Activated T-cell treated with anti-CD3 and anti-CD28 coated beads, Interleukin-2, amount 50 U/mL, for 72 hours (primary cell): ENCODE measurements at regions not wholly inside any gene's neighbourhood (a gene's known extent, or its start where the extent isn't known, plus 50 kb on each side); places are given as distances from the start of the nearest gene placed in this dataset.

Source experiments
- ATAC-seq, 2 donors: fragments of 150-1000 bp; cut with Tn5 transposase; replicated peaks in 1 of 2; 2 replicates each; pipeline ENCODE4 v1.10.0; 2021; ENCODE audit warnings: moderate library complexity in 2 of 2, mild to moderate bottlenecking in 1 of 2
- DNase-seq, 2 donors: peaks; one replicate each; pipeline ENCODE4 v3.0.0; 2021 to 2022; ENCODE audit warnings: mixed read lengths in 1 of 2
- H3K27ac Mint-ChIP-seq: one replicate; pipeline ENCODE4 v1.8.0; 2022; ENCODE audit warnings: mild to moderate bottlenecking, moderate library complexity, mixed read lengths
- H3K27me3 Mint-ChIP-seq: one replicate; pipeline ENCODE4 v1.8.0; 2022; ENCODE audit warnings: low read depth, mixed read lengths
- H3K36me3 Mint-ChIP-seq, 2 donors: one replicate each; pipeline ENCODE4 v1.8.0; 2022; ENCODE audit warnings: mixed read lengths in 2 of 2, mild to moderate bottlenecking in 1 of 2; ENCODE audit not compliant: insufficient read depth in 2 of 2
- H3K4me1 Mint-ChIP-seq: one replicate; pipeline ENCODE4 v1.8.0; 2022; ENCODE audit warnings: low read depth, mixed read lengths
- H3K4me3 Mint-ChIP-seq, 2 donors: one replicate each; pipeline ENCODE4 v1.8.0; 2022; ENCODE audit warnings: mild to moderate bottlenecking in 2 of 2, mixed read lengths in 2 of 2, moderate library complexity in 2 of 2
- H3K9me3 Mint-ChIP-seq, 2 donors: one replicate each; pipeline ENCODE4 v1.8.0; 2022; ENCODE audit warnings: mixed read lengths in 2 of 2

DNA sequence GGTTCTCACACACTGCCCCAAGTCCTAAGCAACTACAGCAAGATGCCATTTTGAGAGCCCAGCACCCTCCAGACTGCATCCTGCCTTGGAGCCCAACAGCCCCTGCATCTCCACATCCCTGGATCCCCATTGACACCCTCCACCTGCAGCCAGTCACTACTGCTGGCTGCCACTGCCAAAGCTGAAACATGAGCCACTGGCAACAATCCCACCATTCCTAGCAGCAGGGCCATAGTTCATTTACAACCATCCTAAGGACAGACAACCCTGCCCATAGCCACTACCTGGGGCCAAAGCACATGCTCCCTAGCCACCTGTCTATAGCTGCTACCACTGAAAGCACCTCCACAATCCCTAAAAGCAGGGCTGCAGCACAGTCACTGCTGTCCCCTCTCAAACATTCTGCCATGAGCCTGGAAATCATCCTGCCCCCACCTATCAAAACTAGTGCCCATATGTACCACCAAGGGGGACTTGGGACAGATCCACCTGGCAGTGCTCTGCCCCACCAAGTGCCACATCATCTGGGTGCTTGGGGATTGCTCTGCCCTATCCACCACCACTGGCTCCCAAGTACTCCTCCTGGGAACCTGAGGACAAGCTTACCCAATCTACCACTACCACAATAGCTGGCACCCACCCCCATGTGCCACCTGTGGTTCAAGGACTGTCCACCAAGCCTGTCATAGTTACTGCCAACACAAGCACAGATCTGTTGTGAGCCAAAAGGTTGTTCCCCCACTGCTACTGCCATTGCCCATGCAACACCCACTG lies 138.8 kb upstream of the SOX6 start:
- ATAC-seq: no peak
- no peak overlapping the region for H3K27ac Mint-ChIP-seq
- H3K4me3 Mint-ChIP-seq: no peak overlapping the region
- H3K9me3 Mint-ChIP-seq: peaks cover 7 to 15% of the 10 kb centered on the region in 2 donors
- no peaks in the 10 kb centered on the region for H3K4me1 Mint-ChIP-seq
- no peak for DNase-seq
- no peaks in the 10 kb centered on the region for H3K27me3 Mint-ChIP-seq
- peaks cover 0 to 3% of the 10 kb centered on the region in 2 donors for H3K36me3 Mint-ChIP-seq

DNA sequence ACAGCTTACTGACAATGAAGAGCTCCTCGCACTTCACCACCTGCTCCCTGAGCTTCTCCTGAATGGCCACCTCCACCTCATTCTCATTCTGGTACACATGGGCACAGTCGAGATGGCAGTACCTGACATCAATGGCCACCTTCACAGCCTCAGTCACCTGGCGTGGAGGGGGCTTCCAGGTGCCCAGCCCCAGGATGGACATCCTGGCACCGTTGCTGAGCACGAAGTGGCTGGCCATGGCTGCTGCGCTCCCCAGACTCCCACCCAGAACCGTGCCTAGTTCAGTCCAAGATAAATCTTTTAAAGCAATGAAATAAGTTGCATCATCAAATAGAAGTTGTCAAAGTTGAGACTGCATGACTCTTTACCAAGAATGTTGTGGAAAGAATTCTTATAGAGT lies 128.1 kb upstream of the SOX6 start:
- Mint-ChIP-seq H3K4me3 (no peak overlapping the region), H3K27ac (no peak overlapping the region), H3K27me3 (no peaks in the 10 kb centered on the region), H3K36me3 (no peaks in the 10 kb centered on the region), H3K4me1 (no peaks in the 10 kb centered on the region), H3K9me3 (no peaks in the 10 kb centered on the region)
- ATAC-seq (no peak), DNase-seq (no peak)

DNA sequence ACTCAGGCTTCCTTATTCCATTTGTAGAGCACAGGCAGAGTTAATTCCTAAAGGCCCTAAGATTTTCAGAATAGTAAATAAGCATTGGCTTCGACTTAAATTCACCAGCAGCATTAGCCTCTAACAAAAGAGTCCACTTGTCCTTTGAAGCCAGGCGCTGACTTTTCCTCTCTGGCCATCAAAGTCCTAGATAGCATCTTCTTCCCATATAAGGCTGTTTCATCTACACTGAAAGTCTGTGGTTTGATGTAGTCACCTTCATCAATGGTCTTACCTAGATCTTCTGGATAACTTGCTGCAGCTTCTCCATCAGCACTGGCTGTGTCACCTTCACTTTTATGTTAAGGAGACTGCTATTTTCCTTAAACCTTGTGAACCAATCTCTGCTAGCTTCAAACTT lies 118.3 kb upstream of the SOX6 start:
- H3K4me1 Mint-ChIP-seq: no peaks in the 10 kb centered on the region
- H3K9me3 Mint-ChIP-seq: no peaks in the 10 kb centered on the region
- ATAC-seq (no peak), DNase-seq (no peak)
- H3K4me3 Mint-ChIP-seq: no peak overlapping the region
- H3K27ac Mint-ChIP-seq: no peak overlapping the region
- H3K36me3 Mint-ChIP-seq: no peaks in the 10 kb centered on the region
- no peaks in the 10 kb centered on the region for H3K27me3 Mint-ChIP-seq

DNA sequence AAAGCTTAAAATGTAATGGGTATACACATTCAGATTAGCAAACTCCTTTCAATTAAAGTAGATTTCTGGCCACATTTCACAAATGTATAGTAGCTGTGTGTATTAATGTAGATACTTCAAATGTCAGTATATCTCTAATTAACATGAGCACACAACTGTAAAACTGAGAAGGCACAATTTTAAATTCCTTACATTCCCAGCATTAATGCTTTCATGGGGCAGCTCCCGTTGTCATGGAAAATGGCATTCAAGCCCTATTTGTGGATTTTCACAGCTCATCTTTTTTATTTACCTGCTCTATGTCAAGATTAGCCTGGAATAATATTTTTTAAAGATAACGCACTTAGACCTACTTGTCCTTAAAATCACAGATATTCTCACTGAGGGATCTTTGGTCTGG lies 113.6 kb upstream of the SOX6 start:
- no peaks in the 10 kb centered on the region for H3K27me3 Mint-ChIP-seq
- no peaks in the 10 kb centered on the region for H3K4me1 Mint-ChIP-seq
- no peaks in the 10 kb centered on the region for H3K36me3 Mint-ChIP-seq
- DNase-seq (no peak), ATAC-seq (no peak)
- H3K27ac Mint-ChIP-seq: no peak overlapping the region
- no peak overlapping the region for H3K4me3 Mint-ChIP-seq
- H3K9me3 Mint-ChIP-seq: peaks cover 0 to 3% of the 10 kb centered on the region in 2 donors

DNA sequence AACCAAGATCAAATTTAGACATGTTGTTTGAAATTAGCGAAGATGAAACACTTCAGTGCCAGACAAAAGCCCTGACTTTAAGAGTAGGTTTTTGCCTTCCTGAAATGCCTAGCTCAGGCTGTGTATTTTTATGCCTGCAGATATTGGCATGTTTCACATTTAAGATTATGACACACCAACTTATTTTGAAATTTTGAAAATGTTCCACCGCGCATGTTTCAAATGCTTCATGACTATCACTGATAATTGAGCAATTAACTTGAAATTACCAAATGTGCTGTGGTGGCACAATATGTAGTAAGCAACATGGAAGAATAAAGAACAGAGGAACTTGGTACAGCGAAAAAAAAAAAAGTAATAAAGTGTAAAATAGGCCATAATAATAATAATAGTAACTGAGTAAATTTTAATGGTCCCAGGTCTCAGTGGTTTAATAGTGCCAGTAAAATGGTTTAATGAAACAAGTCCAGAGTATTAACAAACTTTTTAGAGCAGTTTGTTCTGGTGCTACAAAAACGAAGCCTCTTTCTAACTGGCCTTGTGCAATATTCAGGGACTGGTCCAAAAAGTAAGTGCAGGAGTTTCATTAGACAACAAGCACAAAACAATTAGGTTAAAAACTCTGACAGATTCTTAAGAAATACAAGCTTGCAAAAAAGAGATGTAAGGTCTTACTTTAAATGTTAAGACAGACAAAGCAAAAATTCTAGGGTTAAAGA lies 112.5 kb upstream of the SOX6 start:
- DNase-seq (no peak), ATAC-seq (no peak)
- no peak overlapping the region for H3K4me3 Mint-ChIP-seq
- H3K27me3 Mint-ChIP-seq: no peaks in the 10 kb centered on the region
- H3K4me1 Mint-ChIP-seq: no peaks in the 10 kb centered on the region
- H3K36me3 Mint-ChIP-seq: no peaks in the 10 kb centered on the region
- no peak overlapping the region for H3K27ac Mint-ChIP-seq
- H3K9me3 Mint-ChIP-seq: peaks cover 0 to 3% of the 10 kb centered on the region in 2 donors

DNA sequence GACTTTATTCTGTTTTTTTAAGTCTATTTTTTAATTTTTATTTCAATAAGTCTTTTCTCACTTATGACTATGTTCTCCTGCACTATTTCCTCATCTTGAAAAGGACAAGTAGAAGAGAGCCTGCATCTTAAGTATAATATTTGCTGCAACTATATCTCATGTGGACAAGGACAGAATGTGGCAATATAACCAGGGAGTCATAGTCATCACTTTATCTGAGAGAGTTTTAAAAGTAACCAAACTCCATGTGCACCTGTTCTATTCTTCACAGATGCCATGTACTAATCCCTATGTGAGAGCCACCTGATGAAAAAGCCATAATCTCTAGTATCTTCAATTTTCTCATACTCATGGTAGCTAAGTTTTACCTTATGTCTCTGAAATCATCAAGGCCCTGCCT lies 104.2 kb upstream of the SOX6 start:
- Mint-ChIP-seq H3K9me3 (peaks cover 0 to 2% of the 10 kb centered on the region in 2 donors), H3K36me3 (no peaks in the 10 kb centered on the region), H3K27me3 (no peaks in the 10 kb centered on the region), H3K4me3 (no peak overlapping the region), H3K27ac (no peak overlapping the region), H3K4me1 (no peaks in the 10 kb centered on the region)
- ATAC-seq (no peak), DNase-seq (no peak)

DNA sequence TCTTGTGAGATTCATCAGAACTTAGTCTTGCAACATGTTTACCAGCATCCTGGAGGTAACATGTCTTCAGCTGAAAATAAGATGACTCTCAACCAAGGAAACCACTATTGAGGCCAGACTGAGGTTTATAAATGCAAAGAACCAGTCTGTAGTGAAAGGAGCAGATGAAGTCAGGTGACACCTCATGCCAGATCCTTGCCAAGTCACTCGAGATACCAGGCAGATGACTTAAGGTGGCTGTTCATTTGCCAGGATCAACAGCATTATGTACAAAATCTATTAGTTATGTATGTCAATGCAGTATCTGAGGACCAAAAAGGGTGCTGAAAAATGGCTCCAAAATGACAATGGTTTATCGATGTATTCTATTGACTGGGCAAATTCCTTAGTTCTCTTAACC lies 100.0 kb upstream of the SOX6 start:
- DNase-seq (no peak), ATAC-seq (no peak)
- Mint-ChIP-seq H3K27ac (no peak overlapping the region), H3K4me1 (no peaks in the 10 kb centered on the region), H3K27me3 (no peaks in the 10 kb centered on the region), H3K9me3 (peaks cover 0 to 2% of the 10 kb centered on the region in 2 donors), H3K36me3 (no peaks in the 10 kb centered on the region), H3K4me3 (no peak overlapping the region)

DNA sequence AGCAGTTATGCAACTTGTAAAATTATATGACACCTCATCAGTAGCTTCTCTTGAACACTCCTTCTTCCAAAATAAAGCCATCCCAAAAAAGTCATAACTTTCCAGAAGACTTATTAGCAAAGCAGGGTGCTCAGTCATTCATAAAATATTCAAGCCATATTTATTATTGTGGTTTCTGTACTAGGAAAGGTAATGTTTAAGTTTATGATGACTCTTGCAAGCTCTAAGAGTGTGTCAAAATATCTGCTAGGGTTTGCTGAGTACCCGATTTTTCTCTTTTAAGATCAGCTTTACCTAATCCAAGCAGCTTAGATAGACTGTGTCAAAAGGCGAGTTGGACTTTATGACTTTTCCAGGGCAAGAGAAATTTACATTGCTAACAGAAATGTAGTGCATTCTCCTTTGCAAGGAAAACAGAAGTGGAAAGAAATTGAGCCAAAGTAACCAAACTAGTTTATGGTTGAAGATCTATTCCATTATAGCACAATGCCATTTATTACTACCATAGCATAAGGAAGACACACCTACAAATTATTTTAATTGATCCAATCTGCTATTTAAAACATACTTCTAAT lies 98.0 kb upstream of the SOX6 start:
- Mint-ChIP-seq H3K27me3 (no peaks in the 10 kb centered on the region), H3K9me3 (no peaks in the 10 kb centered on the region), H3K27ac (no peak overlapping the region), H3K36me3 (no peaks in the 10 kb centered on the region), H3K4me3 (no peak overlapping the region), H3K4me1 (no peaks in the 10 kb centered on the region)
- no peak for ATAC-seq
- no peak for DNase-seq

DNA sequence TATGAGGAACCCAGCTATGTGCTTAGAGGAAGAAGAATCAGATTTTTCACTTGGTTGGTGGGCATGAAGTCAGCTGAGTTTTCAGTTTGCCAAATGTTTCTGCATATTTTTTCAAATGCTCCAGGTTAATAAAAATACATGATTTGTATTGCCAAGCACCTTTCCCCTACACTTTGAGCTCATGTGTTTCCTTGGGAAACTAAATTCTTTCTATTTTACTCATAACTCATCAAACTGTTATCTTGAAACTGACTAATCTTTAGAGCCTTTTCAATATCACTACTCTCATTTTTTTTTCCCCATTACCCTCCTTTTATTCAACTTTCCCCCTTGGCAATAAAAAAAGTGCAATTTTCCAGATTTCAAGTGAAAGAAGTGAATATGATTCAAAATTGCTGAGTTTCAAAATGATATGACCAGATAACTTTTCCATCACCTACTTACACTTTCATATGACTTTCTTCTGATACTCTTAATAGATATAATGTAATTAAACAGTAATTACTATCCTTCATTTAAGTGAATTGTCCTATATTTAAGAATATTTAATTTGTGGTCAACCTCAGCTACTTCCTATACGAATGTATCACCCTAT lies 91.9 kb upstream of the SOX6 start:
- no peak overlapping the region for H3K4me3 Mint-ChIP-seq
- H3K4me1 Mint-ChIP-seq: no peaks in the 10 kb centered on the region
- no peak overlapping the region for H3K27ac Mint-ChIP-seq
- ATAC-seq (no peak), DNase-seq (no peak)
- H3K9me3 Mint-ChIP-seq: peaks cover 1% of the 10 kb centered on the region in 2 donors
- no peaks in the 10 kb centered on the region for H3K36me3 Mint-ChIP-seq
- no peaks in the 10 kb centered on the region for H3K27me3 Mint-ChIP-seq

DNA sequence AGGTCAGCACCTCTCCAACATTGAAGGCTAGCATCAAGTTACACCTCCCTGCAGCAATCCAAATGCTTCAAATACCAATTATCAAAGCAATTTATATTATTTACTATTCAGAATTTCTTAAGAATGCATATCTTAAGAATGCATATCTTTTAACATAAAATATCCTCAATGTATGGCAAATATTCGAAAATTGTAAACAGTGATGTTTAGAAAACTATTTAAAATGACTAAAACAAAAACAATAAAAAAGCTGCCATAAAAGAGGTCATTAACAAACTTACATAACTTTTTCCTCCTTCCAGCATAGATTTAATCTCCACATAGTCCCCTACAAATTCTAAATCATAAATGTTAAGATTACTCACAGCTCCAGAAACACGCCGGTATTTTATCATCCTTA lies 85.1 kb upstream of the SOX6 start:
- no peaks in the 10 kb centered on the region for H3K36me3 Mint-ChIP-seq
- no peaks in the 10 kb centered on the region for H3K27me3 Mint-ChIP-seq
- H3K27ac Mint-ChIP-seq: no peak overlapping the region
- no peaks in the 10 kb centered on the region for H3K4me1 Mint-ChIP-seq
- peaks cover 1 to 3% of the 10 kb centered on the region in 2 donors for H3K9me3 Mint-ChIP-seq
- ATAC-seq (no peak), DNase-seq (no peak)
- H3K4me3 Mint-ChIP-seq: no peak overlapping the region

DNA sequence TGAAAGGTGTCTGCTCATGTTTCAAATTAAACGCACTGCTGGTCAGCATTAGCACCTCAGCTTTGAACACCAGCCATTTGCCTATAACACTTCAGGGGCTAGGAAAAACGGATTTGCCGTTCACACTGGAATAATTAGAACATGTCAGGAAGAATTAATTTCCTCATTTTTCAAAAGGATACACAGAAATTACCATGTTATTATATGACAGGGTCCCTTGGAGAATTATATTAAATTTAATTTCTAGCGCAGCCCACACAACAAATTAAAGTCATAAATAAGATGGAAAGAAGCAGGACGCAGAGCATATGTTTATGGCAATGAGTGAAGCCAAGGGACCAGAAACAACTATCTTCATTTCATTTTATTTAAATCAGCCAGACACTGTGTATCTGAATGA lies 83.8 kb upstream of the SOX6 start:
- H3K4me1 Mint-ChIP-seq: no peaks in the 10 kb centered on the region
- peaks cover 0 to 5% of the 10 kb centered on the region in 2 donors for H3K9me3 Mint-ChIP-seq
- no peaks in the 10 kb centered on the region for H3K27me3 Mint-ChIP-seq
- H3K4me3 Mint-ChIP-seq: no peak overlapping the region
- ATAC-seq (no peak), DNase-seq (no peak)
- no peak overlapping the region for H3K27ac Mint-ChIP-seq
- H3K36me3 Mint-ChIP-seq: no peaks in the 10 kb centered on the region

DNA sequence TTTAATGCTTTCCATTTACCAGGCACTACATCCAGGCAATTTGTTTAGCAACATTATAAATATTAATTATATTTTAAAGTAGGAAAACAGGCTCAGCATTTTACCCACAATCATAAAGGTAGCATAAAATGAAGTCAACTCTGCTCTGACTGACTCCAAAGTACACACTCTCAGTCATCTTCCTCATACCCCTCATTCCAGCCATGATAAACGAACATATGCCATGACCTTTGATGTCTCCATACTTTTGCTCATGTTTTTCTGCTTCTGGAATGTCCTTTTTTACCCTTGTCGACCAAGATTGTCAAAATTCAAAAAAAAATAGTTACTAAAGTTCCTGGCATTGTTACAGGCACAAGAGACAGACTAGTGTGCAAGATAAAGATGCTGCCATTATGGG lies 77.7 kb upstream of the SOX6 start:
- Mint-ChIP-seq H3K4me1 (no peaks in the 10 kb centered on the region), H3K36me3 (no peaks in the 10 kb centered on the region), H3K27ac (no peak overlapping the region), H3K4me3 (no peak overlapping the region), H3K27me3 (no peaks in the 10 kb centered on the region), H3K9me3 (peaks cover 12 to 14% of the 10 kb centered on the region in 2 donors)
- DNase-seq (no peak), ATAC-seq (no peak)

DNA sequence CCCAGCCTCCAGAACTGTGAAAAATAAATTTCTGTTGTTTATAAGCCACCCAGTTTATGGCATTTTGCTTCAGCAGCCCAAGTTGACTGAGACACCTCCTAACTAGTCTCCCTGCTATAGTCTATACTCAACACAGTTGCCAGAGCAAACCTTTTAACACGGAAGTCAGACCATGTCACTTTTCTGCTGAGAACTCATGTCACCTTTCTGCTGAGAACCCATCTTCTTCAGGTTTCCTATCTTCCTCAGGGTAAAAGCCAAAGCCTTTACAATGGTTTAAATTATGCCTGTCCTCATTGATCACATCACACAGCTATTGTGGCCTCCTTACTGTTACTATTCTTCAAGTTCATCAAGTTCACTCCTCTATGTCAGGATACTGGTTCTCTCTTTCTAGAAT lies 74.3 kb upstream of the SOX6 start:
- Mint-ChIP-seq H3K36me3 (no peaks in the 10 kb centered on the region), H3K27me3 (no peaks in the 10 kb centered on the region), H3K4me1 (no peaks in the 10 kb centered on the region), H3K27ac (no peak overlapping the region), H3K9me3 (peaks cover 12 to 14% of the 10 kb centered on the region in 2 donors), H3K4me3 (no peak overlapping the region)
- ATAC-seq (no peak), DNase-seq (no peak)
